ENCODE measurements at regions not wholly inside any gene's neighbourhood (a gene's known extent, or its start where the extent isn't known, plus 50 kb on each side); places are given as distances from the start of the nearest gene placed in this dataset.

DNA sequence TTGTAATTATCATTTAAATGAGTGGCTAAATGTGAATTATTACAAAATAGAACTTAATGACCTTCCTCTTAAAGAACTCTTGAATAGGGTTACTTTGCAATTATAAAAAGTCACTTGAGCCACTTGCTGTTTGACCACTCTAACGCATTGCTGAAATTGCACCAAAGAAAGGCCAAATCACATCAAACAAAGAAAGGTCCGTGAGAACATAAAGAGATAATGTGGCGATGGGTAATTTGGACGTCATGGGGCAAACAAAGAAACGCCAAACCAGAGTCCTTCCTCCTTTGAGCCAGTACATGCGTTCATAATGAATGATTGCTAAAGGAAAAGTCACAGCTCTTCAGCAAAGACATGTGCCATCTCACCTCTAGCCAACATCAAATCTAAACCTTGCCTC lies 229.8 kb upstream of the STS start:
- TF ChIP-seq, protein P1, sequence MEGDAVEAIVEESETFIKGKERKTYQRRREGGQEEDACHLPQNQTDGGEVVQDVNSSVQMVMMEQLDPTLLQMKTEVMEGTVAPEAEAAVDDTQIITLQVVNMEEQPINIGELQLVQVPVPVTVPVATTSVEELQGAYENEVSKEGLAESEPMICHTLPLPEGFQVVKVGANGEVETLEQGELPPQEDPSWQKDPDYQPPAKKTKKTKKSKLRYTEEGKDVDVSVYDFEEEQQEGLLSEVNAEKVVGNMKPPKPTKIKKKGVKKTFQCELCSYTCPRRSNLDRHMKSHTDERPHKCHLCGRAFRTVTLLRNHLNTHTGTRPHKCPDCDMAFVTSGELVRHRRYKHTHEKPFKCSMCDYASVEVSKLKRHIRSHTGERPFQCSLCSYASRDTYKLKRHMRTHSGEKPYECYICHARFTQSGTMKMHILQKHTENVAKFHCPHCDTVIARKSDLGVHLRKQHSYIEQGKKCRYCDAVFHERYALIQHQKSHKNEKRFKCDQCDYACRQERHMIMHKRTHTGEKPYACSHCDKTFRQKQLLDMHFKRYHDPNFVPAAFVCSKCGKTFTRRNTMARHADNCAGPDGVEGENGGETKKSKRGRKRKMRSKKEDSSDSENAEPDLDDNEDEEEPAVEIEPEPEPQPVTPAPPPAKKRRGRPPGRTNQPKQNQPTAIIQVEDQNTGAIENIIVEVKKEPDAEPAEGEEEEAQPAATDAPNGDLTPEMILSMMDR (IDR thresholded peaks at IDR 0.05), result no peak
- Histone ChIP-seq H3K27ac (no peak overlapping the region), H3K9me3 (no peaks in the 10 kb centered on the region), H3K36me3 (no peaks in the 10 kb centered on the region), H3K4me3 (no peak overlapping the region), H3K27me3 (no peaks in the 10 kb centered on the region), H3K4me1 (no peaks in the 10 kb centered on the region)
- ATAC-seq (no peak), DNase-seq (no peak), FAIRE-seq (no peak)
- WGBS, 2 donors, result 70% methylated on average over 6 of the region's 6 CpGs
- intact Hi-C loops (cut with DNase I), result no loop called here

DNA sequence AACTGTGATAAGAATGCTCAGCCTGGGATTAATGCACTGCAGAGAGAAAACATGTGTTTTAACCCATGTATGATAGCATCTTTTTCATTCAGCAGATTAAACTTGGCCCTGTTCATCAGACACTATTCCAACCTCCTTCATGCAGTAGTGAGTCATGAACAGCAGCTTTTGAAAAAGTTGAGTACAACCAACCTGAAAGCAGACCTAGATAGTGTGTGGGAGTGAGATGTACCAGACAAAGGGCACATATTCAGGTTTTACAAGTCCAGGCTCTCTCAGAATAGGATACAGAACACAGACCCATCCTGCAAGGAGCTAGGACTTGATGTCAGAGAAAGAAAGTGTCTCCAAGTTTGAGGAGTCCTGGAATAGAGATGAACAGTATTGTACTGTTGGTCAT lies 237.3 kb upstream of the STS start:
- H3K36me3 ChIP-seq, result no peaks in the 10 kb centered on the region
- H3K27me3 ChIP-seq, result no peaks in the 10 kb centered on the region
- ATAC-seq, result no peak
- H3K4me1 ChIP-seq, result no peaks in the 10 kb centered on the region
- H3K4me3 ChIP-seq, result no peak overlapping the region
- intact Hi-C loops (cut with DNase I), result no loop called here
- FAIRE-seq, result no peak
- no peaks in the 10 kb centered on the region for H3K9me3 ChIP-seq
- TF ChIP-seq, protein P1 (IDR thresholded peaks at IDR 0.05), result no peak
- no peak overlapping the region for H3K27ac ChIP-seq
- DNase-seq, result no peak

DNA sequence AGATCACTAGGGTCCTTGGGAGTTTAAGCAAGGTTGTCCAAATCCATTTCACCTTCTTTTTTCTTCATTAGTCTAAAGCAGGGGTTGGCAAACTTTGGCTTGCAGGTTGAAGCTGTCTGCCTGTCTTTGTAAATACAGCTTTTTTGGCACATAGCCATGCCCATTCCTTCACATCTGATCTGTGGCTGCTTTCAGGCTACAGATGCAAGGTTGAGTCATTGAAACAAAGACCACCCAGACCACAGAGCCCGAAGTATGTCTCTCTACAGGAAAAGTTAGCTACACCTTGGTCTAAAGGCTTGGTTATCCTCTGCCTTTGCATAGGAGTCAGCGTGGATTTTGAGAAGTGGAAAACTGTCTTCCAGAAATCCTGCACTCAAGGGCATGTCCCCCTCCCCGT lies 238.1 kb upstream of the STS start:
- Histone ChIP-seq H3K9me3 (no peaks in the 10 kb centered on the region), H3K27ac (no peak overlapping the region), H3K4me1 (no peaks in the 10 kb centered on the region), H3K4me3 (no peak overlapping the region), H3K36me3 (no peaks in the 10 kb centered on the region), H3K27me3 (no peaks in the 10 kb centered on the region)
- intact Hi-C loops (cut with DNase I), result no loop called here
- no peak for DNase-seq
- TF ChIP-seq, protein P1 (IDR thresholded peaks at IDR 0.05), result no peak
- no peak for ATAC-seq
- no peak for FAIRE-seq
- 90 to 91% methylated on average over 3 of the region's 3 CpGs for WGBS, 2 donors

DNA sequence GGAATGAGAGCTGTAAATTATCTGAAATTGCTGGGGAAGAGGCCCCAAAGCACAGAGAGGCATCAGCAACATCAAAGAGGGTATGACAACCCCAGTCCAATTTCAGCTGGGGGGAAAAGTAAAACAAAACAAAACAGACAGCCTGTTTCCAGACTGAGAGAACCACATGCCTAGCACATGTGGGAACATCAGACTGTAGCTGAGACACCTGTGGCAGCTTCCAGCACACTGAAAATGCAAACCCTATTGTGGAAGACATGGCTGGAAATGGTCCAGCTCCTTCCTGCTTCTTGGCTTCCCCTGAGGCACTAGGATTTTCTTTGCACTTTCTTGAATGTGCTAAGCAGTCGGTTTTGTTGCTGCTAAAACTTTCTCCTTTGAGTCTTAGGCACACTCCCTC lies 240.9 kb upstream of the STS start:
- Histone ChIP-seq H3K4me3 (no peak overlapping the region), H3K36me3 (no peaks in the 10 kb centered on the region), H3K27me3 (no peaks in the 10 kb centered on the region), H3K4me1 (peaks cover 0 to under 1% (median 0%) of the 10 kb centered on the region in 3 donors), H3K9me3 (no peaks in the 10 kb centered on the region), H3K27ac (no peak overlapping the region)
- WGBS, 2 donors, result 69 to 76% methylated on average over 1 of the region's 1 CpG
- no peak for FAIRE-seq
- intact Hi-C loops (cut with DNase I), result no loop called here
- ATAC-seq, result no peak
- no peak for DNase-seq
- TF ChIP-seq, protein P1 (IDR thresholded peaks at IDR 0.05), result no peak

DNA sequence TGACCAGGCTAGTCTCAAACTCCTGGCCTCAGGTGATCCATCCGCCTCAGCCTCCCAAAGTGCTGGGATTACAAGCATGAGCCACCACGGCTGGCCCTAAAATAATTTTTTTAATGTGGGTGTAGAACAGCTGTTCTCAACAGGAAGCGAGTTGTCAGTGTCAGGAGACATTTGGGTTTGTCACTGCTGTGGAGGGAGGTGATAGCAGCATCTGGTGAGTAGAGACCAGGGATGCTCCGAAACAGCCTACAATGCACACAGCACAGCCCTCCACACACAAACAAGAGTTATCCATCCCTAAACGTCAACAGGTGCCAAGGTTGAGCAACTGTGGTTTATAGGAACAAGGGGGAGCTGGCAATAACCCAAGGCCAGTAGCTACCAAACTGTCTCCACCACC lies 243.4 kb upstream of the STS start:
- FAIRE-seq (no peak), DNase-seq (no peak), ATAC-seq (no peak)
- intact Hi-C loops (cut with DNase I), result no loop called here
- TF ChIP-seq, protein P1 (IDR thresholded peaks at IDR 0.05), result no peak
- Histone ChIP-seq H3K4me3 (no peak overlapping the region), H3K36me3 (no peaks in the 10 kb centered on the region), H3K27ac (no peak overlapping the region), H3K27me3 (no peaks in the 10 kb centered on the region), H3K9me3 (no peaks in the 10 kb centered on the region), H3K4me1 (peaks cover 0 to 4% (median 0%) of the 10 kb centered on the region in 3 donors)
- 78 to 82% methylated on average over 5 of the region's 5 CpGs for WGBS, 2 donors

Data from pancreas (tissue), 10 donors.